A673 (cell line): ENCODE measurements at regions not wholly inside any gene's neighbourhood (a gene's known extent, or its start where the extent isn't known, plus 50 kb on each side); places are given as distances from the start of the nearest gene placed in this dataset.

Source experiments
- CTCF ChIP-seq: fragments of 300-800, 200-600 bp; sonication (generic); conservative IDR thresholded peaks from 2 replicates; pipeline ENCODE4 v1.5.1; 2017; ENCODE audit warnings: low read depth, mild to moderate bottlenecking, antibody characterized with exemption, low read length, moderate library complexity, mixed read lengths
- EZH2 ChIP-seq: fragments of 200-600 bp; sonication (generic); IDR thresholded peaks from 2 replicates; pipeline ENCODE4 v1.6.1; 2017; ENCODE audit warnings: borderline replicate concordance, low read depth, mild to moderate bottlenecking, mixed read lengths, antibody characterized with exemption, low read length; ENCODE audit not compliant: poor library complexity, severe bottlenecking

DNA sequence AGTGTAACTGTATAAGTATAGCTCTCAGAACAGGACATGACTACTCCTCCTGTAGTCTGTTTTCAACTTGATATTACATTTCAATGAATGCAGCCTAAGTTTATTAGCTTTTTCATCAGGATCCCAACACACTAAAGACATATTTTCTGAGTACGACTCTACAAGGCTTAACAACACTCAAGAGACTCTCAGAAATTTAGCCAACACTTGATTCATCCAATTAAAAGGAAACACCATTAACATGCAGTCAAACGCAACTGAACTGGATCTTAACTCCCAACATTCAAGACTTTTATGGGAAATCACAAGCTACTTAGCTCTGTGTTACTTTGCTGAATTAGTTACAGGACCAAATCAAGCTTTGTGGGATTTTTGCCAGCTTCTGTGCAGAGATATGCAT lies 65.2 kb upstream of the SGIP1 start:
- TF ChIP-seq EZH2, result no peak
- no peak for TF ChIP-seq CTCF
